ENCODE measurements at regions not wholly inside any gene's neighbourhood (a gene's known extent, or its start where the extent isn't known, plus 50 kb on each side); places are given as distances from the start of the nearest gene placed in this dataset.

DNA sequence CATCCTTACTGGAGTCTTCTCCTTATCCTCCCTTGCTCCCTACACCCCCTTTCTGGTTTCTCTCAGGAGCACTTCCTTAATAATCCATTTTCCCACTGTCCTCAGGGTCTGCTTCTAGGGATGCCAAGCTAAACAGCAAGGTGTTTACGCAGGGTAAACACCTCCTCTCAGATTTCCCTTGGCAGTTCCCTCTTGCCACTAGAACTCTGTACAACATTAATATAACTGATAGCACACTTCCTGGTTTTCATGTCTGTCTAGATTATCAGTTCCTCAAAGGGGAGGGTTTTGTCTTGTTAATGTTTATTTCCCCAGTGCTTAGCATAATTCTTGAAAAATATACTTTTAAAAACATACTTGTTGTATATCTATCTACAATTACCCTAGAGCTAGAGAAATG, 118.0 kb upstream of the SLC24A5 start:
- TF ChIP-seq TAF1 (IDR thresholded peaks at IDR 0.05; ENCODE audit: borderline replicate concordance, insufficient read depth, low read length) = no peak
- TF ChIP-seq, protein P1, sequence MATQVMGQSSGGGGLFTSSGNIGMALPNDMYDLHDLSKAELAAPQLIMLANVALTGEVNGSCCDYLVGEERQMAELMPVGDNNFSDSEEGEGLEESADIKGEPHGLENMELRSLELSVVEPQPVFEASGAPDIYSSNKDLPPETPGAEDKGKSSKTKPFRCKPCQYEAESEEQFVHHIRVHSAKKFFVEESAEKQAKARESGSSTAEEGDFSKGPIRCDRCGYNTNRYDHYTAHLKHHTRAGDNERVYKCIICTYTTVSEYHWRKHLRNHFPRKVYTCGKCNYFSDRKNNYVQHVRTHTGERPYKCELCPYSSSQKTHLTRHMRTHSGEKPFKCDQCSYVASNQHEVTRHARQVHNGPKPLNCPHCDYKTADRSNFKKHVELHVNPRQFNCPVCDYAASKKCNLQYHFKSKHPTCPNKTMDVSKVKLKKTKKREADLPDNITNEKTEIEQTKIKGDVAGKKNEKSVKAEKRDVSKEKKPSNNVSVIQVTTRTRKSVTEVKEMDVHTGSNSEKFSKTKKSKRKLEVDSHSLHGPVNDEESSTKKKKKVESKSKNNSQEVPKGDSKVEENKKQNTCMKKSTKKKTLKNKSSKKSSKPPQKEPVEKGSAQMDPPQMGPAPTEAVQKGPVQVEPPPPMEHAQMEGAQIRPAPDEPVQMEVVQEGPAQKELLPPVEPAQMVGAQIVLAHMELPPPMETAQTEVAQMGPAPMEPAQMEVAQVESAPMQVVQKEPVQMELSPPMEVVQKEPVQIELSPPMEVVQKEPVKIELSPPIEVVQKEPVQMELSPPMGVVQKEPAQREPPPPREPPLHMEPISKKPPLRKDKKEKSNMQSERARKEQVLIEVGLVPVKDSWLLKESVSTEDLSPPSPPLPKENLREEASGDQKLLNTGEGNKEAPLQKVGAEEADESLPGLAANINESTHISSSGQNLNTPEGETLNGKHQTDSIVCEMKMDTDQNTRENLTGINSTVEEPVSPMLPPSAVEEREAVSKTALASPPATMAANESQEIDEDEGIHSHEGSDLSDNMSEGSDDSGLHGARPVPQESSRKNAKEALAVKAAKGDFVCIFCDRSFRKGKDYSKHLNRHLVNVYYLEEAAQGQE (IDR thresholded peaks at IDR 0.05; ENCODE audit: insufficient read depth in 1 of 2, low read depth in 2 of 2, low read length in 2 of 2) = no peak
- no peak for TF ChIP-seq POLR2AphosphoS5 (IDR thresholded peaks at IDR 0.05; ENCODE audit: low read depth, low read length)
- no peak for TF ChIP-seq SIN3A (IDR thresholded peaks at IDR 0.05; ENCODE audit: borderline replicate concordance, insufficient read depth, low read length)

DNA sequence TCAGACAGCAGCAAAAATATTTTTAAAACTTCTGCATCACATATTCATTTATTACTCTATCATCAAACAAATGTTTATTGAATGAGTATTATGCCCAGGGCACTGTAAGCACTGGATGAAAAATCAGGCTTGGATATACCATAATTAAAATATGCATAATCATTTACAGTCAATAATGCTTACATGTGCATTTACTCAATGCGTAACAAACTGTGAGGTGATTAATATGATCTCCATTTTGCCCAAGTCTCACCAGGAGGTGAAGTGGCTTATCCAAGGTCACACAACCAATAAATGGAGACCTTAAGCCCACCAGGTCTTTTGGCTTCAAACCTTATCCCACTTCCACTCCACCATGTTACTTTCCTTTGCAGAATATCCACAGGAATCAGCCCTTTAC, 117.3 kb upstream of the SLC24A5 start:
- TF ChIP-seq FOXP2 (optimal IDR thresholded peaks at IDR 0.05; ENCODE audit: borderline replicate concordance, extremely low read depth, extremely low read length, insufficient read depth) (no peak), SIN3A (IDR thresholded peaks at IDR 0.05; ENCODE audit: borderline replicate concordance, insufficient read depth, low read length) (no peak), POLR2AphosphoS5 (IDR thresholded peaks at IDR 0.05; ENCODE audit: low read depth, low read length) (no peak)
- TF ChIP-seq, protein P1 (IDR thresholded peaks at IDR 0.05; ENCODE audit: insufficient read depth in 1 of 2, low read depth in 2 of 2, low read length in 2 of 2) = no peak

- TF ChIP-seq SIN3A (IDR thresholded peaks at IDR 0.05; ENCODE audit: borderline replicate concordance, insufficient read depth, low read length) (no peak), TAF1 (IDR thresholded peaks at IDR 0.05; ENCODE audit: borderline replicate concordance, insufficient read depth, low read length) (no peak), FOXP2 (optimal IDR thresholded peaks at IDR 0.05; ENCODE audit: borderline replicate concordance, extremely low read depth, extremely low read length, insufficient read depth) (no peak), POLR2AphosphoS5 (IDR thresholded peaks at IDR 0.05; ENCODE audit: low read depth, low read length) (no peak)
- TF ChIP-seq, protein P1 (IDR thresholded peaks at IDR 0.05; ENCODE audit: insufficient read depth in 1 of 2, low read depth in 2 of 2, low read length in 2 of 2) = no peak
Measured at GRCh38 chr15:48005077-48005476, 115.7 kb upstream of the SLC24A5 start.

DNA sequence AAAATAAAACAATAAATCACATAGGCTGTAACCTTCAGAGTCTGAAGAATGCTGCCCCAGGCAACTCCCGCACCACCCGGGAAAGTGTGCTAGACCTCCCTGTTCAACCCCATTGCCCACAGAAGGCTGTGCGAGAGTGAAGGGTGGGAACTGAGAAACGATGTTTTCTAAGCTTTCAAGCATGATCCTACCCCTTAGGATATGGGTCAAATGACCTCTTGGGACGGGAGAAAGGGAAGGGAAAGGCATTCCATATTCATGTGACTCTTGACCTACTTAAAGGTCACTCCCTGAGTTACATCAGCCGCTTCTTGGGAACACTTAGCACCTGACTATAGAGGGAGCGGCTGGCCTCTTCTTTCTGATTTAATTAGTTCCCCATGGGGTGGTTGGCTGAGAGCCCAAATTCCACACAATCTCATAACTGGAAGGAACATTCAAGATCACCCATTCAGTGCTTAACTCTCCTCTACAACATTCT, 114.7 kb upstream of the SLC24A5 start:
- no peak for TF ChIP-seq TAF1 (IDR thresholded peaks at IDR 0.05; ENCODE audit: borderline replicate concordance, insufficient read depth, low read length)
- no peak for TF ChIP-seq SIN3A (IDR thresholded peaks at IDR 0.05; ENCODE audit: borderline replicate concordance, insufficient read depth, low read length)
- TF ChIP-seq POLR2AphosphoS5 (IDR thresholded peaks at IDR 0.05; ENCODE audit: low read depth, low read length) = no peak
- no peak for TF ChIP-seq FOXP2 (optimal IDR thresholded peaks at IDR 0.05; ENCODE audit: borderline replicate concordance, extremely low read depth, extremely low read length, insufficient read depth)
- TF ChIP-seq, protein P1 (IDR thresholded peaks at IDR 0.05; ENCODE audit: insufficient read depth in 1 of 2, low read depth in 2 of 2, low read length in 2 of 2) = no peak

- TF ChIP-seq FOXP2 (optimal IDR thresholded peaks at IDR 0.05; ENCODE audit: borderline replicate concordance, extremely low read depth, extremely low read length, insufficient read depth) = no peak
- TF ChIP-seq, protein P1 (IDR thresholded peaks at IDR 0.05; ENCODE audit: insufficient read depth in 1 of 2, low read depth in 2 of 2, low read length in 2 of 2) = no peak
Measured at GRCh38 chr15:48010316-48010715, 110.5 kb upstream of the SLC24A5 start.

All from PFSK-1 (cell line).